ENCODE measurements at regions not wholly inside any gene's neighbourhood (a gene's known extent, or its start where the extent isn't known, plus 50 kb on each side); places are given as distances from the start of the nearest gene placed in this dataset.

GRCh38 chr5:145689235-145689634, 145.9 kb downstream of the PRELID2 start (continued):
- TF ChIP-seq ZSCAN5A (CRISPR knock-in tag; IDR thresholded peaks at IDR 0.05; ENCODE audit: borderline replicate concordance) (no peak), ZNF644 (CRISPR knock-in tag; IDR thresholded peaks at IDR 0.05; ENCODE audit: low read depth) (no peak), RERE (CRISPR knock-in tag; IDR thresholded peaks at IDR 0.05; ENCODE audit: low read depth) (no peak), ZNF12 (CRISPR knock-in tag; IDR thresholded peaks at IDR 0.05) (no peak), ZMAT5 (CRISPR knock-in tag; IDR thresholded peaks at IDR 0.05; ENCODE audit: borderline replicate concordance, low read depth) (no peak), CERS6 (CRISPR knock-in tag; IDR thresholded peaks at IDR 0.05) (no peak), TAF1 (CRISPR knock-in tag; IDR thresholded peaks at IDR 0.05) (no peak), ZNF557 (CRISPR knock-in tag; IDR thresholded peaks at IDR 0.05) (no peak), ZFP36L1 (CRISPR knock-in tag; IDR thresholded peaks at IDR 0.05) (no peak), RAD21 (CRISPR knock-in tag; IDR thresholded peaks at IDR 0.05) (no peak), ZNF570 (CRISPR knock-in tag; IDR thresholded peaks at IDR 0.05; ENCODE audit: borderline replicate concordance) (no peak), ZNF83 (CRISPR knock-in tag; IDR thresholded peaks at IDR 0.05; ENCODE audit: borderline replicate concordance) (no peak), SP1 (IDR thresholded peaks at IDR 0.05) (no peak), SP1 (CRISPR knock-in tag; IDR thresholded peaks at IDR 0.05) (no peak)

Measured in HepG2 (cell line).